Testis (tissue), 2 donors: ENCODE measurements at regions not wholly inside any gene's neighbourhood (a gene's known extent, or its start where the extent isn't known, plus 50 kb on each side); places are given as distances from the start of the nearest gene placed in this dataset.

ENCODE experiments used
- CTCF ChIP-seq, 3 experiments: fragments of 450-650 bp in 2 of 3; fragments of 200-600 bp in 1 of 3; sonication (generic) in 1 of 3; IDR thresholded peaks; one replicate each; pipeline ENCODE4 v1.5.1; 2016 to 2019; ENCODE audit warnings: antibody characterized with exemption in 3 of 3, mild to moderate bottlenecking in 2 of 3, moderate library complexity in 1 of 3
- POLR2A ChIP-seq: fragments of 450-650 bp; IDR thresholded peaks from one replicate; pipeline ENCODE4 v1.6.1; 2017; ENCODE audit warnings: antibody characterized with exemption, mild to moderate bottlenecking, moderate library complexity

GRCh38 chr9:92187390-92187789 is 72.2 kb upstream of the SPTLC1 start:
- no peak for TF ChIP-seq CTCF (IDR thresholded peaks at IDR 0.05)
- no peak for TF ChIP-seq POLR2A
